Fibroblast of pulmonary artery (primary cell): ENCODE measurements at regions not wholly inside any gene's neighbourhood (a gene's known extent, or its start where the extent isn't known, plus 50 kb on each side); places are given as distances from the start of the nearest gene placed in this dataset.

Experiments
- DNase-seq: peaks from one replicate; pipeline ENCODE4 v3.0.0-alpha.2; 2010; ENCODE audit warnings: low read depth
- H3K4me3 ChIP-seq: replicated peaks from 2 replicates; pipeline ENCODE4 v1.5.1; 2011; ENCODE audit warnings: low read depth, mild to moderate bottlenecking, control low read depth, low read length, moderate library complexity
- TF ChIP-seq, protein P1 (sequence below): IDR thresholded peaks from 2 replicates; pipeline ENCODE4 v1.5.1; 2011; ENCODE audit warnings: mild to moderate bottlenecking, control low read depth, low read length, inconsistent platforms; ENCODE audit errors: missing control alignments

GRCh38 chr7:80974396-80975358 is 55.8 kb upstream of the SEMA3C start:
- no peak for DNase-seq
- H3K4me3 ChIP-seq = no peak overlapping the region
- TF ChIP-seq, protein P1, sequence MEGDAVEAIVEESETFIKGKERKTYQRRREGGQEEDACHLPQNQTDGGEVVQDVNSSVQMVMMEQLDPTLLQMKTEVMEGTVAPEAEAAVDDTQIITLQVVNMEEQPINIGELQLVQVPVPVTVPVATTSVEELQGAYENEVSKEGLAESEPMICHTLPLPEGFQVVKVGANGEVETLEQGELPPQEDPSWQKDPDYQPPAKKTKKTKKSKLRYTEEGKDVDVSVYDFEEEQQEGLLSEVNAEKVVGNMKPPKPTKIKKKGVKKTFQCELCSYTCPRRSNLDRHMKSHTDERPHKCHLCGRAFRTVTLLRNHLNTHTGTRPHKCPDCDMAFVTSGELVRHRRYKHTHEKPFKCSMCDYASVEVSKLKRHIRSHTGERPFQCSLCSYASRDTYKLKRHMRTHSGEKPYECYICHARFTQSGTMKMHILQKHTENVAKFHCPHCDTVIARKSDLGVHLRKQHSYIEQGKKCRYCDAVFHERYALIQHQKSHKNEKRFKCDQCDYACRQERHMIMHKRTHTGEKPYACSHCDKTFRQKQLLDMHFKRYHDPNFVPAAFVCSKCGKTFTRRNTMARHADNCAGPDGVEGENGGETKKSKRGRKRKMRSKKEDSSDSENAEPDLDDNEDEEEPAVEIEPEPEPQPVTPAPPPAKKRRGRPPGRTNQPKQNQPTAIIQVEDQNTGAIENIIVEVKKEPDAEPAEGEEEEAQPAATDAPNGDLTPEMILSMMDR = no peak

DNA sequence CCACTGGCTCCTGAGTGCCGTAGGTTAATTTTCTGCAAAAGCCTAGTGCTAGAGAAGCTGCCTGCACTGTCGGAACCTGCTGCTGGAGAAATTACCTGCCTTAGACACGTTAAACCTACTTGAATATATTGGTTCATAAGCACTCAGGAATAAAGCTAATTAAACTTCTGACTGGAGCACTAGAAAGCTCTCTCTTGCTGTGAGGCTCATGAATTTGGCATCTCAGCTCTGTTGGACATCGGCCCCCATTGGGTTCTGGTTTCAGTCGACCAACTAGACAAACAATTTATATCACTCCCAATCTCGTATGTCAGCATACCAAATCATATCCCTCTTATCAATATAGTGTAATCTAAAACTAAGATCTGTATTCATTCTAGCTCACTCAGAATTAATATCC is 52.4 kb upstream of the SEMA3C start:
- TF ChIP-seq, protein P1 = no peak
- no peak for DNase-seq
- H3K4me3 ChIP-seq = no peak overlapping the region
